Activated CD8-positive, alpha-beta memory T cell treated with anti-CD3 and anti-CD28 coated beads for 48 hours (primary cell): ENCODE measurements at regions not wholly inside any gene's neighbourhood (a gene's known extent, or its start where the extent isn't known, plus 50 kb on each side); places are given as distances from the start of the nearest gene placed in this dataset.

Experiments
- DNase-seq, 3 experiments: peaks; one replicate each; pipeline ENCODE4 v3.0.0-alpha.2; 2020; ENCODE audit warnings: low read depth in 2 of 3, low spot score in 2 of 3

DNA sequence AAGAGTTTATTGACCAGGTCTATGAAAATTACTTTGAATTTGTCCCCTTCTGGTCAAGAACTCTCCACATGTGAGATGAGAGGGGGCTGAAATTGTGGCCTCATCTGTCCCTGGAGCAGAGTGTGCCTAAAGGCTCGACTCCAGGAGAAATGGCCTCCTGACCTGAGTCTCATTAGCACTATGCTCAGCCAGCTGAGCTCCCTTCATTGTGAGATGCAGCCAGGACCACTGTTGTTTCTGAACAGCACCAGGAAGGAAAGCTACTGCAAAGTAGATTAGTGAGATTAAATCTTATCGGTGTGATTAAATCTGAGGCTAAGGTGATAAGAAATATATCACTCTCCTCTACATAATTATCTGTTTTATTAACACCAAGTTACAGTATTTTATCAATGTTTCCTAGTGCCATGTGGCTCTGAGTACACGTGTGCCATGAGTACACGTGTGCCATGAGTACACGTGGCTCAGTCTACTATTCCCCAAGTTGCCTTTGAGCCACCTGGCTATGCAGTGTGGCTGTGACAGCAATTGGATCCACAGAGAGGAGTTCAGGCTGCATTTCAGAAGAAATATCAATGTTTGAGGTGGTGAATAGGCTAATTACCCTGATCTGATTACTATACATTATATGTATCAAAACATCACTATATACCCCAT is 126.9 kb downstream of the IPMK start:
- DNase-seq = no peak

DNA sequence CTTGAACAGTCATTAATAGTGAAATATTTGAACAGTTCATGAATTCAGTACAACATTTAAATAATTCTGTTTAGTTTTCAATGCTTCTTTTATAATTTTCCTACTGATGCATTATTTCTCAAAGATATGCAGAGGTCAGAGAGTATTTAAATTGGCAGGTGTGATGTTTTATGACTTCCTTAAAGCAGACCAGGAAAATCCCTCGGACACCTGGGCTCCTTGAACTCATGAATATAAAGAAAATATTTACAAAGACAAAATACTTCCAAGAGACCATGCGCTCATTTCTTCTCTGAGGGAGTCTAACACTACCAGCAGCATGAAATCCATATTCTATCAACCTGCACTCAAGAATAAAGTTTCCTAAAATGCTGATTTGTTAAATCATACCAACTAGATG is 127.6 kb downstream of the IPMK start:
- no peak for DNase-seq

DNA sequence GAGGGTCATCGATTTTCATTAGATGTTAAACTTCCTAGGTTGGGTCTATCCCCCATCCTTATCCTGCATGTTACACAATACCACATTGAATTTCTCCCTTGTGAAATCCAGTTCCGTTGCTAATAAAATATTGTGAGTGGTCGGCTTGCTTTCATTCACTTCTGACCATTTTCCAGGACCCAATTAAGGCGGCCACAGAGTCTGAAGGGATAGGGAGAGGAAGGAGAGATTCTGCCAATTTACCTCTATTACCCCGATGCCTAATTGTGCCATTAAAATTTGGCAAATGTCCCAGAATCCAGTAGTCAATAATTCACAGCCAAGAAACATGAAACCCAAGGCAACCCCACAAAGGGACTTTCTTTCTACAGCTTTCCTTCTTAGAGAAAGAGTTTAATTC is 129.9 kb downstream of the IPMK start:
- no peak for DNase-seq

DNA sequence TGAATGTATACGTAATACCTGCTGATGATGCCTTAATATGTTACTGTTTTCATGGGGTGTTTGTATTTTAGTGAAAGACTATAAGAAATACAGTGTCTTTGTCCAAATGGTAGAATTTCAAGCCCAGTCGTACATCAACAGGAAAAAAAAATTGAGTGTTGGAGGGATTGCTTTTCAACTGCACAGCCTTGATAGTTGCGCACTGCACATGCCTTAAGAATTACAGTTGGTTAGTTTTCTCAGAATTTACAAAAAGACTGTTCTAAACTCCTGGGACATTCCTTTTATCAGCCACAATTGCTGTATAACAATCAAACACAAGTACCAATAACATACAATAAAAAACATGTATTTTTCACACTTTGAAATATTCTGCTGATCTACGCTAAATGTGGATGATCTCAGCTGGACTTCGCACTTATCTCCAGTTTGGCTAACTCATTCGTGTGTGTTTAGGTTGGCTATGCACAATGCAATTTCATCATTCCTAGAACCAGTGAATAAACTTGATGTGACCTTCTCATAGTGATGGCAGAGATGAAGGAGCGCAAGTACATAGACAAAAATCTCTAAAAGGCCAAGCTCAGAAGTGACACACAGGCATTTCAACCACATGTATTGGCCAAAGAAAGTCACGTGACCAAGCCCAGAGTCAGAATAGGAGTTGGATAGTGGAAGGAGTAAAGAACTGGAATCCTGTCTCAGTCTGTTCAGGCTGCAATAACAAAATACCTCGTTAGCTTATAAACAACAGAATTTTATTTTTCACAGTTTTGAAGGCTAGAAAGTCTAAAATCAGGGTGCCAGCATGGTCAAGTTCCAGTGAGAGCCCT is 152.3 kb downstream of the IPMK start:
- DNase-seq = no peak

DNA sequence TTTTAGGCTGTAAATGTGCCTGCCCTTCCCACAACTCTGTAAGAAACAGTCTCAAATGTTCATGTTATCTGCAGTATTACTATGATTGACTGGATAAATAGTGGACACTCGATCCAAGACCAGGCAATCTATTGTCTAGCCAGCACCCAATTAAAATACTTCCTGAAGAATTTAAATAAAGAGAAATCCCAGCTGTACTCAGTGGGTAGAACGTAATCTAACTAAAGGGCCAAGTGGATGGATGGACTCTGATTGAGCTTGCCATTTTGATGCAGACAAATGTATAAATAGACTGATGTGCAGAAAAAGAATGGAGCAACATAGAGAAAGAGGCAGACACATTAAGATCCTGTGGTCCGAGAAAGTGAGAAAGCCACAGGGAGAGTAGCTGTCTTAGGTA is 158.0 kb downstream of the IPMK start:
- no peak for DNase-seq

DNA sequence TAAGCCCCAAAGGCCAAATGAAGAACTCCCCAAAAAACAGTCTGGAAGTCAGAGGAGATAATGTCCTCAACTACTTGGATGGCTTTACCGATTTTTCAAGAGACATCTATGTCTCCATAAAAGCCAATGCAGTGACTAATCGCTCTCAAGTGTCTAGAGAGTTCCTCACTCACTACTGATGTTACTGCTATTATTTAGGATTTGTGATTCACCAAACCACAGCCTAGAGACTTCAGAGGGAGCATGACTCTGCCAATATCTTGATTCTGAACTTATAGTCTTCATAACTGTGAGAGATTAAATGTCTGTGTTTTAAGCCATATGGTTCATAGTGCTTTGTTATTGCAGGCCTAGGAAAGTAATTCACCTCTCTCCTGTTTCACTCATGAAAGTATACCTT is 160.2 kb downstream of the IPMK start:
- no peak for DNase-seq

DNA sequence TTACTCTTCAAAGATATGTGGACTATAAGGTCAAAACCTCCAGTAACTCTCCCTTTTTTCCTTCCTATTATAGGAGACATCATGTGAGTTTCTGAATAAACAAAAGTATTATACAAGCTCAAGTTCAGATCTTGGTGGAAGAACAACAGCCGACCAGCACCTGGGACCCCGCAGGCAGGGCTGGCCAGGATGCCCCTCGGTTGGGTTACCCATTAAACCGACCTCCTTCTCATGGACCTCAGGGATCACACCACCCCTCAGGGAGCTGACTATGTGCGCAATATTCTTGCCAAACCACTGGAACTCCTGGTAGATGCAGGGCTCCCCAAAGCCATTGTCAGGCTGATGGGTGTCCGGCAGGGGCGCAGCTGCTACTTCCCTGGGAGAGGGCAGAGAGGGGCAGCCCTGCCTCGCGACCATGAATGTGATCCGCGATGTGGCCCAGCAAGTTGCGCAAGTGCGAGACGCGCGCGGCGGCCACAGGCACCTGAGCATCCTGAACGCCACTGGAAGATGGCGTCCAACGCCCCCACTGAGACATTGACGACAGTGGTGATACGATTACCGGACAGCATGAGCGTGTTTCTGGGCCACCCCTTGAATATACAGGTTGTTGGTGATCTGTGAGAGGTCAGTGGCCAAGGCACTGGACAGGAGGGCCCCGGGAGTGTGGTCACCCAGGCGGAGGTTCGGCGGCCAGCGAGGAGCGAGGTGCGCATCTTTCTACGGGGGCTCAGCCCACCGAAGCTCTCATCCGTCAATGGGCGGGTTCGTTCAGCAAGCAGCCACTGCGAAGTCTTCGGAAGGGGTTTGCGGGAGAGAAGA is 161.3 kb downstream of the IPMK start:
- no peak for DNase-seq

DNA sequence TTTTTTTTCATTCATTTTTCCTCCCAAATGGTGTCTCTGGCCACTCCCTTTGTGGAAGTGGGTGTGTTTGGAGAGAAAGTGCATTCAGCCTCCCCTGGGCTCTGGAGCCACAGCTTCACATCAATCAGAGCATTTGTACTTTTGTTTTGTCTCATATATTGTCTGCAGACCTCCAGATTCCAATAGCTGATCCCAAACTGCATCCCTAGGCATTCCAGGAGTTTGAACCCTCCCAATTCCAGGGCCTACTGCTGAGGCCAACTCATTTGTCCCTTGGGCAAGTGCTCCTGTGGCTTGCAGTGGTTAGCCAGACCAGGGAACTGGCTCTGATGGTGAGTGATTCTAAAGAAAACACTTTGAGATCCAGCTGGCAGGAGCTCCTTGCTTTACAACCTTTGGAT is 163.3 kb downstream of the IPMK start:
- no peak for DNase-seq

DNA sequence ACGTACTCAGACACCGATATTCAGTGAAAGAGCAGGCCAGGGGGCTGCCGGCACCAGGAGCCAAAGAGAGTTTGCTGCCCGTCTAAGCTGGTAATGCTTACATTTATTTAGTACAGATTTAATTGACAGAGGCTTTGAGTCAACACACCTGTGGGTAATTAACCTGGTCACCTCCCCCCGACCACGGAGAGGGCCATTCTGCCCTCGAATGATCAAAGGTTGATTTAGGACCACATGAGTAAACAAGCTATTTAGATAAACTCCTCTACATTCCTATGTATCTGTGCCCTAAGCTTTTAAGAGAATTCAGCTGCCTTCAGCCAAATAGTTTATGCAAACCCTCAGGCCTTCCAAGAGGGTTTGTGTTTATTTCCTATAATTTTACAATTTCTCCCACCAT is 164.8 kb downstream of the IPMK start:
- no peak for DNase-seq

DNA sequence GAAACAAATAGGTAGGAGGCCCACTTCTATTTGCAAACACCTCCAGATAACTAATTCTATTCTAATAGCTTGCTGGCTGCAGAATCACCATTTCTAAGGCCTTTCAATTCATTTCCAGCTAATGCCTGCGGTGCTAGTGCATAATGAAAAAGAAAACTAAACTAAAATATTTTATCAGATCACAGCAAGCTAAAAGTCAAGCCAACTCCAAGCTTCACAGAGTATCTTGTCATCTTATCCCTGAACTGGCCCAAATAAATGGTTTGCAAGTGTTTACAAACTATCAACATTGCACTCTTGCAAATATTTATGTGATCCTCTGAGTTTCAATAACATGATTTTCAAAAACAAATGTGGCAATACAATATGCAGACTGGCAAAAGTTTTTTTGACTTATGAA is 166.0 kb downstream of the IPMK start:
- DNase-seq = no peak

DNA sequence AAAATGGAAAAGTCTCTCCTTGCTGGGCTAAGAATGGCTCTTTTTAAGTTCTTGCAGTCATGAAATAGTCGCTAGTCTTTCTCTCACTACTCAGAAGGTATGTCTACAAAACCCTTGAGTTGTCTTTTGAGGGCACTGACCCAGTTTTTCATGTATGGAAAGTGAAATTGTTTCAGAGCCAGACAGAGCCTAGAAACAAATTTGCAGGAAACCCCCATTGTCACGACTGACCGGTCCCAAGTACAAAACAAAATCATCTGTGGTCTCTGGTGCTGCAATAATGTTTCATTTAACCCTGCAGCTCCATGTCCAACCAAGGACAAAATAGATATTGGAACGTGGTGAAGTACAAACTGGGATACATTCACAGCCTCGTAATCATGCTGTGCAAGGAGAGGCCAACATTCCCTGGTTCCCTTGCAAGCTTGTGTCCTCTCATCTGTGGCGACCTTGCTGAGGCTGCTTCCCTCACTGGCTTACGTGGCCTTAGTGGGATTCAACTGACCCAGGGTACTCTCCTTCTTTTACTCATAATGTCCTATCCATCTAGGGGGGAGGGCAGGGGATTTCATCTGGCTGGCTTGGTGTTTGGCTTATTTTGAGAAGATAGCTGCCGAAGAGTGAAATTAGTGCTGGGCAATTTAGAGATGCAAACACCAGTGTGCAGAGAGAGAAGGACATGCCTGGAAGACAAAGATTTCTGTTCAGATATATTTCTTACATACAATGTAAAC is 172.5 kb downstream of the IPMK start:
- no peak for DNase-seq

DNA sequence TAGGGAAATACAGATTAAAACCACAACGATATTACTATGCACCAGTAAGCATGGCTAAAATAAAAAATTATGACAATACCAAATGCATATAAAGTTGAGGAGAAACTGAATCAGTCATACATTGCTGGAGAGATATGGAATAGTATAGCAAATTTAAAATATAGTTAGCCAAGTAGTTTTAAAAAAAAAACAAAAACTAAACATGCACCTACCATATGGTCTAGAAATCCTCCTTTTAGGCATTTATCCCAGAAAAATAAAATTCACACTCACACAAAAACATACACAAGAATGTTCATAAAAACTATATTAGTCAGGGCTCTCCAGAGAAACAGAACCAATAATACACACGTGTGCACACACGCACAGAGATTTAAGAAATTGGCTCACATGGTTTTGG is 175.8 kb downstream of the IPMK start:
- no peak for DNase-seq

DNA sequence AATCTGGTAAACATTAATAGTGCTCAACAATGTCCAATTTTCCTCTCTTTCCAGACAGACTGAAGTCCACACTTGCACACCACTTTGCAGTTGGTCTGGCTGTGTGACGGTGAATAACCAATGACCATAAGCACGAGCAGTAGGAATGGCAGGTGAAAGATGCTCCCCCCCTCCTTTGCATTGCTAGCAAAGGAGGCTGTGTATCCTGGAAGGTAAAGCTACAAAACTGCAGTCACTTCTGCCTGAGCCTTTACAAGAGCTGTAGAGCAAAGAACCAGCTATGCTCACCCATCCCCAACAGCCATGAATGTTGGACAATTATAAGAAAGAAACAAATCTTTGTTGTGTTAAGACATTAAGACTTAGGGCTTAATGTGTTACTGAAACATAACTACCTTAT is 178.0 kb downstream of the IPMK start:
- DNase-seq = no peak

DNA sequence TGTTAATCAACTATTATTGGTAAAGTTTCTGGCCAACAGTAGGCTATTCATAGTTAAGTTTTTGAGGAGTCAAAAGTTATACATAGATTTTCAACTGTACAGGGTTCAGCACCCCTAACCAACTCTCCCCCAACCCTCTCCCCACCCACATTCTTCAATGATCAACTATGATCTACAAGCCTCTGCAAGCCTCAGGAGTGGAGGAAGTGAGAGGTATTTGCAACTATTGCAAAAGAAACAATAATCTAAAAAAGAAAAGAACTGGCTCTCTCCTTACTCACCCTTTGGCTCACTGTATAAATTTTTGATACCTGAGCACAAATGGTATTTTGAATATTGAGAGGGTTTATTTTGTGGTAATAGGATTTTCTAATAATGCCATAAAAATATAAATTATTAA is 179.8 kb downstream of the IPMK start:
- no peak for DNase-seq

DNA sequence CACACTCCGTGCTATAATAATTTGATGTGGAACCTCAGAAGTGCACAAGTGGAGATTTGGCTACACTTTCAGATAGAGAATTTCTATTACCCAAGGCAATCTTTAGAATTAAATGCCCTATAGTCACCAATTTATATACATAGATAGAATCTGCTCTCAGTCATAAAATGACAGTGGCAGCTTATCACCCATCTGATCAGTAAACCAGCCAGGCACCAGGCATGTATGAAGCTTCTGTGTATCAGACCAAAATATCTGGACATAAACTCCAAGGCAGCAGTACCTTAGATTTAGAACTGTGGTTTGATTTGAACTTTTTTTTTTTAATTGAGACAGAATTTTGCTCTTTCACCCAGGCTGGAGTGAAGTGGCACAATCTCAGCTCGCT is 180.9 kb downstream of the IPMK start:
- no peak for DNase-seq

DNA sequence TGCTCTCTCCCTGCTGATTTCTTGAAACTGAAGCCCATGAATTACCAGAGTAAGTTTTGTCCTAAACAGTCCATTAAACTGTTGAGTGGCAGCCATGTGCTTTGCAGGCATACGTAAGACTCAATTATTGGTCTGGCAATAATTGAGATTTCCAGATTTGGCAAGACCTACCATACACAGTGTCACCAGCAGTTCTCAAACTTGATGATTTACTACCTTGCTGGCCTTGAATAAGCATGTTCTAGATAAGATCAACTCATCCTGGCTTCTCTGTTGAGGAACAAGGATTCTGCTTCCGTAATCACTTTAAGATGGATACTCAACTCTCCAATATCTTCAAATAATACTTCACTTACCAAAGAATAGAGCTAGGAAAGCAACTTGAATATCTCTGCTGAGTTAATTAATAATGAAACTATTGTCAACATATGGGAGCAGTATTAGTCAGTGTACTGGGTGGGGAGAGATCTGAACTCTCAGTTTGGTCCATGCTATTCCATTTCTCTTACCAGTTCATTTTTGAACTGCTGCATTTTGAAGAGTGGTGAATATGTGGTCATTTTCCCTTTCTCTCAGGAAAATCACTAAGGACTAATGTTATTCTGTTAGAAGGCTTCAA is 181.4 kb downstream of the IPMK start:
- DNase-seq = no peak

DNA sequence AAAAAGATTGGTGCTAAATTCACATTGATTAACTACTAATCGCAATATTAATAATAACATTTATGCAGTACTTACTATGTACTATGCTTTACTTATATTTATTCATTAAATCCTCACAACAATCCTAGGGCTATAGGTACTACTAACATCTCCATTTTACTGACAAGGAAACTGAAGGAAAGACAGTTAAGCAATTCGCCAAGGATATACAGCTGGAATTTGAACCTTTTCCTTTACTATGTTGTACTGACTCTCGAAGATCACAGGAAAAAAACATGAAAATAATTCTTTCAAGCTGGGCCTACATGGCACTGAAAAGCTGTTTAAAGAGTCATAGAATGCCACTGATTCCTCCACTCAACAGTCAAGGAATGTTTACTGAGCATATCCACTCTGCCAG is 185.4 kb downstream of the IPMK start:
- DNase-seq = no peak

DNA sequence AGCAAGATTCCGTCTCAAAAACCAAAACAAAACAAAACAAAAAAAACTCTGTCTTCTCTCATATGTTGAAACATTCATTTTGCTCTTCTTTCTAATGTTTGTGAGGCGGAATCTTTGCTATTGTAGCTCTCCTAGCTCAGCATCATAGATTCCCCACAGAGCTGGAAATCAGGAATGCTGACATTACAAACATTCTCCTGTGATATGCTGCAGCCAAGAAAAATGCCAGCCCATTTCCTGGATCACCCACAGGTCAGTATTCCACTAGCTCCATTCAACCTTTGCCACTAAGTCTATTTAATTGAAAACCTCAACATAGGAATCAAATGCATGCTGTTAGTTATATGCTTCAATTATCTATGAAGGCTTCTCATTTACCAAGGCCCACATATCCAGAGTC is 186.3 kb downstream of the IPMK start:
- DNase-seq = no peak

DNA sequence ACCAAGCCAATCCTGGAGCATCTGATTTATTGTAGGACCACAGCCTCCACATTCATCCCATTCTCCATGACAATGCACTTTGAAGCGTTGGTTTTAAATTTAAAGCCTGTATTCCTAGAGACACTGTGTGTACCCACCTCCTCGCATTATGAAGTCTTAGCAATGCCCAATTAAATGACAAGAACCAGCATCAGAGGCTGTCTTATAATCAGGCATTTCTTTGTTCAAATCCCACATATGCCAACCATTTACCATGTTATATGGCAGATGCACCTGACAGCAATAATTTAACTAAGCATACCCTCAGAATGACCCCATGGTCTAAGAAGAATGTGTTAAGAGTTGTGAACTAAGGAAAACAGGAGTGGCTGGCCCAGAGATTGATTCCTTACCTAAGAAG is 188.2 kb downstream of the IPMK start:
- no peak for DNase-seq

DNA sequence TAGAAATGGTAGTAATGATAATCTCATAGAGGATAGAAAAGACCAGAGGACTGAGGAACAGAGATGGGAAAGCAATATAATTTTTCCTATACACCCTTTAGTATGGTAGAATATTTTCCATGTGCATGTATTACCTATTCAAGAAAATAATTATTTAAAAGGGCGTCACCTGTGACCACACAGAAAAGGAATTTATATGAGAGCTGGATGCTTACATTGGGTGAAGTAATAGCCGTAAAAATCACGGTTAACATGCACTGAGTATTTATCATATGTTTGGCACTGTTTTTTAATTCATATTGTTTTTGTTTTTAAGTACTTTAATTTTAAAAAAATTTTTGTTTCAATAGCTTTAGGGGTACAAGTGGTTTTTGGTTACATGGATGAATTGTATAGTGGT is 195.1 kb downstream of the IPMK start:
- no peak for DNase-seq

DNA sequence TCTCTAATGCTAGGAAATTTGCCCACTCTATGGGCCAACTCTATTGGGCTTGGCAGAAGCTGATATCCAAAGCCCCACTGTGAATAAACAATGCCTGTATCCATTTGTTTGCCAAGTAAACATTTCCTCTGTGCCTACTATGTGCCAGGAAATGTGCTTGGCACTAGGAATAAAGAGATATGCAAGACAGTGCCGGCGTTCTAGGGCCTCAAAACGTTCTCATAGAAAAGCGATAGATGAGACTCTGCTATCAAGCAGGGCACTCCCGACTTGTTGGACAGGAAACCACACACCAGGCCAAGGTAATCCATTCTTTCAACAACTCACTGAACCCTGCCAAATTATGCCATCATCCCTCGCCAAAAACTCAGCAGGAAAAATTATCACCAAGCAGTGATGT is 196.7 kb downstream of the IPMK start:
- no peak for DNase-seq
